ENCODE measurements at regions not wholly inside any gene's neighbourhood (a gene's known extent, or its start where the extent isn't known, plus 50 kb on each side); places are given as distances from the start of the nearest gene placed in this dataset.

GRCh38 chr7:121810831-121811672 lies 61.9 kb upstream of the PTPRZ1 start:
- in situ Hi-C loops (cut with MboI; ENCODE audit: low sequenced_read_pairs) = no loop called here

GRCh38 chr7:121807078-121807477 lies 65.9 kb upstream of the PTPRZ1 start:
- in situ Hi-C loops (cut with MboI; ENCODE audit: low sequenced_read_pairs) = no loop called here

GRCh38 chr7:121803039-121803438 lies 69.9 kb upstream of the PTPRZ1 start:
- in situ Hi-C loops (cut with MboI; ENCODE audit: low sequenced_read_pairs) = no loop called here

GRCh38 chr7:121800916-121801675 lies 71.9 kb upstream of the PTPRZ1 start:
- in situ Hi-C loops (cut with MboI; ENCODE audit: low sequenced_read_pairs) = no loop called here

GRCh38 chr7:121798896-121799295 lies 74.1 kb upstream of the PTPRZ1 start:
- in situ Hi-C loops (cut with MboI; ENCODE audit: low sequenced_read_pairs) = no loop called here

GRCh38 chr7:121798453-121798840 lies 74.5 kb upstream of the PTPRZ1 start:
- in situ Hi-C loops (cut with MboI; ENCODE audit: low sequenced_read_pairs) = no loop called here

- in situ Hi-C loops (cut with MboI; ENCODE audit: low sequenced_read_pairs) = no loop called here
Measured at GRCh38 chr7:121797657-121798452, 75.1 kb upstream of the PTPRZ1 start.

- in situ Hi-C loops (cut with MboI; ENCODE audit: low sequenced_read_pairs) = no loop called here
Measured at GRCh38 chr7:121796936-121797656, 75.9 kb upstream of the PTPRZ1 start.

- in situ Hi-C loops (cut with MboI; ENCODE audit: low sequenced_read_pairs) = no loop called here
Measured at GRCh38 chr7:121796381-121796780, 76.6 kb upstream of the PTPRZ1 start.

GRCh38 chr7:121795736-121796135 lies 77.2 kb upstream of the PTPRZ1 start:
- in situ Hi-C loops (cut with MboI; ENCODE audit: low sequenced_read_pairs) = no loop called here

- in situ Hi-C loops (cut with MboI; ENCODE audit: low sequenced_read_pairs) = no loop called here
Measured at GRCh38 chr7:121793716-121794115, 79.2 kb upstream of the PTPRZ1 start.

GRCh38 chr7:121777672-121778071 lies 95.3 kb upstream of the PTPRZ1 start:
- in situ Hi-C loops (cut with MboI; ENCODE audit: low sequenced_read_pairs) = no loop called here

- in situ Hi-C loops (cut with MboI; ENCODE audit: low sequenced_read_pairs) = no loop called here
Measured at GRCh38 chr7:121774563-121774962, 98.4 kb upstream of the PTPRZ1 start.

GRCh38 chr7:121766676-121767075 lies 106.3 kb upstream of the PTPRZ1 start:
- in situ Hi-C loops (cut with MboI; ENCODE audit: low sequenced_read_pairs) = no loop called here

- in situ Hi-C loops (cut with MboI; ENCODE audit: low sequenced_read_pairs) = no loop called here
Measured at GRCh38 chr7:121761399-121761798, 111.6 kb upstream of the PTPRZ1 start.

GRCh38 chr7:121755818-121756552 lies 117.0 kb upstream of the PTPRZ1 start:
- in situ Hi-C loops (cut with MboI; ENCODE audit: low sequenced_read_pairs) = no loop called here

GRCh38 chr7:121755286-121755685 lies 117.7 kb upstream of the PTPRZ1 start:
- in situ Hi-C loops (cut with MboI; ENCODE audit: low sequenced_read_pairs) = no loop called here

- in situ Hi-C loops (cut with MboI; ENCODE audit: low sequenced_read_pairs) = no loop called here
Measured at GRCh38 chr7:121753944-121754343, 119.0 kb upstream of the PTPRZ1 start.

GRCh38 chr7:121752706-121753105 lies 120.3 kb upstream of the PTPRZ1 start:
- in situ Hi-C loops (cut with MboI; ENCODE audit: low sequenced_read_pairs) = no loop called here

- in situ Hi-C loops (cut with MboI; ENCODE audit: low sequenced_read_pairs) = no loop called here
Measured at GRCh38 chr7:121748546-121748945, 124.4 kb upstream of the PTPRZ1 start.
